ENCODE measurements at regions not wholly inside any gene's neighbourhood (a gene's known extent, or its start where the extent isn't known, plus 50 kb on each side); places are given as distances from the start of the nearest gene placed in this dataset.
A peak's percentile ranks its signal among the peaks of the same experiment; 100 is the strongest.
"Not testable (repeated sequence)": the region's sequence is repeated elsewhere in the genome, so short reads cannot be mapped to it uniquely, and the experiment has no call there.

DNA sequence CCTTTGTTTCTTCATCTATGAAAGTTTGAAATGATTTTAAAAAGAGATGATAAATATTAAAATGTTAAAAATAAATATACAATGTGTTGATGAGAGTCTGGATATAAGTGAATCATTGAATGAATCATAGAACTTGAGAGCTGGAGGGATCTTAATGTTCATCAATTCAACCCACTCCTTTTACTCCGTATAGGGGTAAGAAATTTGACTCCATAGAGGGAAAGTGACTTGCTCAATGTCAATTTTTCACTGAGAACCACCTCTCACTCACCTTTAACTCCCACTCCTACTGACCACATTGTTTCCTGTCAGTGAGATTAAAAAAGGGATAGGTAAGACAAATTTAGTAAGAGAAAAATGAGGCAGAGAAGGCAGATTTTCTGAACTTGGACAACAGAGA is 557.2 kb upstream of the GRIA3 start:
- no peak for DNase-seq (ENCODE audit: low read depth)
- no peak overlapping the region for H3K4me3 ChIP-seq (ENCODE audit: low read length)
- TF ChIP-seq, protein P1, sequence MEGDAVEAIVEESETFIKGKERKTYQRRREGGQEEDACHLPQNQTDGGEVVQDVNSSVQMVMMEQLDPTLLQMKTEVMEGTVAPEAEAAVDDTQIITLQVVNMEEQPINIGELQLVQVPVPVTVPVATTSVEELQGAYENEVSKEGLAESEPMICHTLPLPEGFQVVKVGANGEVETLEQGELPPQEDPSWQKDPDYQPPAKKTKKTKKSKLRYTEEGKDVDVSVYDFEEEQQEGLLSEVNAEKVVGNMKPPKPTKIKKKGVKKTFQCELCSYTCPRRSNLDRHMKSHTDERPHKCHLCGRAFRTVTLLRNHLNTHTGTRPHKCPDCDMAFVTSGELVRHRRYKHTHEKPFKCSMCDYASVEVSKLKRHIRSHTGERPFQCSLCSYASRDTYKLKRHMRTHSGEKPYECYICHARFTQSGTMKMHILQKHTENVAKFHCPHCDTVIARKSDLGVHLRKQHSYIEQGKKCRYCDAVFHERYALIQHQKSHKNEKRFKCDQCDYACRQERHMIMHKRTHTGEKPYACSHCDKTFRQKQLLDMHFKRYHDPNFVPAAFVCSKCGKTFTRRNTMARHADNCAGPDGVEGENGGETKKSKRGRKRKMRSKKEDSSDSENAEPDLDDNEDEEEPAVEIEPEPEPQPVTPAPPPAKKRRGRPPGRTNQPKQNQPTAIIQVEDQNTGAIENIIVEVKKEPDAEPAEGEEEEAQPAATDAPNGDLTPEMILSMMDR (conservative IDR thresholded peaks at IDR 0.05; ENCODE audit: low read length) = no peak

DNA sequence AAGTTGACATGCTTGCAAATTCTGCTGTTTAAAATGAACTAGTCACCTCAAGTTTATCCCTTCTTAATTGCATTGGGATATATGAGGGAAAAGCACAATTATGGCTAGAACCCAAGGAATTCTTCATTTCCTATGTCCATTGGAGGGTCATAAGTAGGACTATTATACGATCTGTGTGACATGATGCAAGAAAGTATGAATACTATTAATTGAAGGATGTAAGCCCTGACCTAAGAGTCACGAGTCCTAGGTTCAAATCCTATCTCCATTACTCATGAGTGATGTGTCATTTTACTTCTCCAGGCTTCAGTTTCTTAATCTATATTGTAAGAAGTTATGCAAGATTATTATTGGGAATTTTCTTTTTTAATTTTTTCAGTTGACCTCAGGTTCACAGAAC is 542.9 kb upstream of the GRIA3 start:
- no peak for DNase-seq (ENCODE audit: low read depth)
- TF ChIP-seq, protein P1 (conservative IDR thresholded peaks at IDR 0.05; ENCODE audit: low read length) = no peak

GRCh38 chrX:122641826-122642225 is 542.3 kb upstream of the GRIA3 start:
- H3K4me3 ChIP-seq (ENCODE audit: low read length) = no peak overlapping the region
- peak; percentile 36 for DNase-seq (ENCODE audit: low read depth)

More for the DNA sequence above, 542.9 kb upstream of the GRIA3 start:
- H3K4me3 ChIP-seq (ENCODE audit: low read length) = no peak overlapping the region

DNA sequence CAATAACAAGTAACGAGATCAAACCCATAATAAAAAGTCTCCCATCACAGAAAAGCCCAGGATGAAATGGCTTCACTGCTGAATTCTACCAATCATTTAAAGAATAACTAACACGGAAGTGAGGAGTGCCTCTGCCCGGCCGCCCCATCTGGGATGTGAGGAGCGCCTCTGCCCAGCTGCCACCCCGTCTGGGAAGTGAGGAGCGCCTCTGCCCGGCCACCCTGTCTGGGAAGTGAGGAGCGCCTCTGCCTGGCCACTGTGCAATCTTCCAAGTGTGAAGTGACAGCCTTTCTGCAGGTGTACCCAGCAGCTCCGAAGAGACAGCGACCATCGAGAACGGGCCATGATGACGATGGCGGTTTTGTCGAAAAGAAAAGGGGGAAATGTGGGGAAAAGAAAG is 528.8 kb upstream of the GRIA3 start:
- H3K4me3 ChIP-seq (ENCODE audit: low read length); DNase-seq (ENCODE audit: low read depth): not testable (repeated sequence)

More at GRCh38 chrX:122641826-122642225, 542.3 kb upstream of the GRIA3 start:
- TF ChIP-seq, protein P1 (conservative IDR thresholded peaks at IDR 0.05; ENCODE audit: low read length) = no peak

DNA sequence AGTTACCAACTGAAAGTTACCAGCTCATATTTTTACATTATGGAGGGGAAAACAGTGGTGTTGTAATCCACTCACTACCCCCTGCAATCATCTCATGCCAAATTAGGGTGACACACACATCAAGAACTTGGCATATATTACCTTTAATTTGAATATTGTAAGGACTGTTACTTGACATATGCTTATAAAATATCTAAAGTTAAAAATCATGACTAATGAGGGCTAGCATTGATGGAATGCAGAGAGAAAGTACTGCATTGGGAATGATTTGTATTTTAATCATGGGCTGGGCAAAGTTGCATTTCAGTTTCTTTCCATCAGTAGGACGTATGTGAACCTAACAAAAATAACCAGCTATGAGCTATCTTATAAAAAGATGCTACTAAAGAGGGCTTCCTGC is 517.5 kb upstream of the GRIA3 start:
- no peak overlapping the region for H3K4me3 ChIP-seq (ENCODE audit: low read length)
- TF ChIP-seq, protein P1 (conservative IDR thresholded peaks at IDR 0.05; ENCODE audit: low read length) = no peak
- DNase-seq (ENCODE audit: low read depth) = peak; percentile 40

GRCh38 chrX:122667667-122668066 is 516.4 kb upstream of the GRIA3 start:
- DNase-seq (ENCODE audit: low read depth) = no peak
- H3K4me3 ChIP-seq (ENCODE audit: low read length) = no peak overlapping the region
- TF ChIP-seq, protein P1 (conservative IDR thresholded peaks at IDR 0.05; ENCODE audit: low read length) = no peak

- TF ChIP-seq, protein P1 (conservative IDR thresholded peaks at IDR 0.05; ENCODE audit: low read length) = peak; percentile 69
- peak; percentile 52 for DNase-seq (ENCODE audit: low read depth)
- H3K4me3 ChIP-seq (ENCODE audit: low read length) = no peak overlapping the region
Observed at GRCh38 chrX:122703762-122704161, 480.3 kb upstream of the GRIA3 start.

GRCh38 chrX:122739770-122740169 is 444.3 kb upstream of the GRIA3 start:
- TF ChIP-seq, protein P1 (conservative IDR thresholded peaks at IDR 0.05; ENCODE audit: low read length) = peak; percentile 39
- DNase-seq (ENCODE audit: low read depth) = peak; percentile 9
- H3K4me3 ChIP-seq (ENCODE audit: low read length) = no peak overlapping the region

Data from AG10803 (cell line).